ENCODE measurements at regions not wholly inside any gene's neighbourhood (a gene's known extent, or its start where the extent isn't known, plus 50 kb on each side); places are given as distances from the start of the nearest gene placed in this dataset.

GRCh38 chr5:20470997-20471396 is 483.0 kb upstream of the CDH18 start:
- FAIRE-seq (no peak), DNase-seq (ENCODE audit: low read depth) (no peak)
- no peaks in the 10 kb centered on the region for H3K36me3 ChIP-seq (ENCODE audit: insufficient read depth, low read length)
- H3K27ac ChIP-seq (ENCODE audit: low read depth, low read length): no peak overlapping the region
- Mint-ChIP-seq H3K9me3 (ENCODE audit: unreplicated experiment) (no peaks in the 10 kb centered on the region), H3K4me1 (ENCODE audit: low read depth, unreplicated experiment) (no peaks in the 10 kb centered on the region), H3K27ac (ENCODE audit: unreplicated experiment) (no peak overlapping the region), H3K27me3 (ENCODE audit: low read depth, unreplicated experiment) (no peaks in the 10 kb centered on the region), H3K4me3 (ENCODE audit: unreplicated experiment) (no peak overlapping the region), H3K36me3 (ENCODE audit: low read depth, unreplicated experiment) (no peaks in the 10 kb centered on the region)
- no peak overlapping the region for H3K4me2 ChIP-seq (ENCODE audit: low read length)
- TF ChIP-seq, protein P1, sequence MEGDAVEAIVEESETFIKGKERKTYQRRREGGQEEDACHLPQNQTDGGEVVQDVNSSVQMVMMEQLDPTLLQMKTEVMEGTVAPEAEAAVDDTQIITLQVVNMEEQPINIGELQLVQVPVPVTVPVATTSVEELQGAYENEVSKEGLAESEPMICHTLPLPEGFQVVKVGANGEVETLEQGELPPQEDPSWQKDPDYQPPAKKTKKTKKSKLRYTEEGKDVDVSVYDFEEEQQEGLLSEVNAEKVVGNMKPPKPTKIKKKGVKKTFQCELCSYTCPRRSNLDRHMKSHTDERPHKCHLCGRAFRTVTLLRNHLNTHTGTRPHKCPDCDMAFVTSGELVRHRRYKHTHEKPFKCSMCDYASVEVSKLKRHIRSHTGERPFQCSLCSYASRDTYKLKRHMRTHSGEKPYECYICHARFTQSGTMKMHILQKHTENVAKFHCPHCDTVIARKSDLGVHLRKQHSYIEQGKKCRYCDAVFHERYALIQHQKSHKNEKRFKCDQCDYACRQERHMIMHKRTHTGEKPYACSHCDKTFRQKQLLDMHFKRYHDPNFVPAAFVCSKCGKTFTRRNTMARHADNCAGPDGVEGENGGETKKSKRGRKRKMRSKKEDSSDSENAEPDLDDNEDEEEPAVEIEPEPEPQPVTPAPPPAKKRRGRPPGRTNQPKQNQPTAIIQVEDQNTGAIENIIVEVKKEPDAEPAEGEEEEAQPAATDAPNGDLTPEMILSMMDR (IDR thresholded peaks at IDR 0.05; ENCODE audit: insufficient read depth, low read depth, low read length): no peak
- TF ChIP-seq EZH2 (IDR thresholded peaks at IDR 0.05; ENCODE audit: insufficient read depth, low read length): no peak
- H3K9ac ChIP-seq (ENCODE audit: low read length): no peak overlapping the region
- H3K9me3 ChIP-seq (ENCODE audit: insufficient read depth, low read depth, low read length): no peaks in the 10 kb centered on the region
- no peak overlapping the region for H3K4me3 ChIP-seq (ENCODE audit: insufficient read depth, low read depth, low read length)
- H3K79me2 ChIP-seq (ENCODE audit: insufficient read depth, low read length): no peaks in the 10 kb centered on the region
- H4K20me1 ChIP-seq (ENCODE audit: insufficient read depth, low read length): no peaks in the 10 kb centered on the region
- H3K27me3 ChIP-seq (ENCODE audit: insufficient read depth, low read length): no peaks in the 10 kb centered on the region
- H2AFZ ChIP-seq (ENCODE audit: low read depth, low read length): no peak overlapping the region
- H3K4me1 ChIP-seq (ENCODE audit: insufficient read depth, low read length): no peaks in the 10 kb centered on the region

DNA sequence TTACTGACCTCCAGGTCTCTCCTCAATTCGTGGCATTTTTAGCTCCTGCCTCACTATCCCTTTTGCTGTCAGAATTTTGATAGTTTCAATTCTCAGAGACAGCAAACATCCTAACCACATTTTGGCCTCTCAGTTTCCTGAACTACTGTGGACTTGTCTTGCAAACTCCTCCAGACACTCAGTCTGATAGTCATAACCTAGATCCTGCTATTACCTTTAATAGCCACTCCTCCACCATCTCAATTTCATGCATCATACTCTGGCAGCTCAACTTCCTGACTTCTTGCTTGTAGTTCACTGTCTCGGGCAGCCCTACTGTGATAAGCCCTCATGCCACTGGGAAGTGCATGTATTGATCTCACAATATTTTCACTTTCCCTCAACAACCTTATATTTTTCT is 481.8 kb upstream of the CDH18 start:
- no peaks in the 10 kb centered on the region for H3K4me1 Mint-ChIP-seq (ENCODE audit: low read depth, unreplicated experiment)
- H4K20me1 ChIP-seq (ENCODE audit: insufficient read depth, low read length): no peaks in the 10 kb centered on the region
- H3K79me2 ChIP-seq (ENCODE audit: insufficient read depth, low read length): no peaks in the 10 kb centered on the region
- H3K4me1 ChIP-seq (ENCODE audit: insufficient read depth, low read length): no peaks in the 10 kb centered on the region
- no peaks in the 10 kb centered on the region for H3K9me3 Mint-ChIP-seq (ENCODE audit: unreplicated experiment)
- no peak for FAIRE-seq
- no peaks in the 10 kb centered on the region for H3K27me3 Mint-ChIP-seq (ENCODE audit: low read depth, unreplicated experiment)
- H3K9ac ChIP-seq (ENCODE audit: low read length): no peak overlapping the region
- no peaks in the 10 kb centered on the region for H3K27me3 ChIP-seq (ENCODE audit: insufficient read depth, low read length)
- H3K27ac Mint-ChIP-seq (ENCODE audit: unreplicated experiment): no peak overlapping the region
- DNase-seq (ENCODE audit: low read depth): no peak
- no peaks in the 10 kb centered on the region for H3K36me3 ChIP-seq (ENCODE audit: insufficient read depth, low read length)
- H3K4me3 Mint-ChIP-seq (ENCODE audit: unreplicated experiment): no peak overlapping the region
- H3K4me3 ChIP-seq (ENCODE audit: insufficient read depth, low read depth, low read length): no peak overlapping the region
- no peaks in the 10 kb centered on the region for H3K9me3 ChIP-seq (ENCODE audit: insufficient read depth, low read depth, low read length)
- TF ChIP-seq, protein P1 (IDR thresholded peaks at IDR 0.05; ENCODE audit: insufficient read depth, low read depth, low read length): no peak
- TF ChIP-seq EZH2 (IDR thresholded peaks at IDR 0.05; ENCODE audit: insufficient read depth, low read length): no peak
- no peak overlapping the region for H3K4me2 ChIP-seq (ENCODE audit: low read length)
- H3K36me3 Mint-ChIP-seq (ENCODE audit: low read depth, unreplicated experiment): no peaks in the 10 kb centered on the region
- H2AFZ ChIP-seq (ENCODE audit: low read depth, low read length): no peak overlapping the region
- H3K27ac ChIP-seq (ENCODE audit: low read depth, low read length): no peak overlapping the region

DNA sequence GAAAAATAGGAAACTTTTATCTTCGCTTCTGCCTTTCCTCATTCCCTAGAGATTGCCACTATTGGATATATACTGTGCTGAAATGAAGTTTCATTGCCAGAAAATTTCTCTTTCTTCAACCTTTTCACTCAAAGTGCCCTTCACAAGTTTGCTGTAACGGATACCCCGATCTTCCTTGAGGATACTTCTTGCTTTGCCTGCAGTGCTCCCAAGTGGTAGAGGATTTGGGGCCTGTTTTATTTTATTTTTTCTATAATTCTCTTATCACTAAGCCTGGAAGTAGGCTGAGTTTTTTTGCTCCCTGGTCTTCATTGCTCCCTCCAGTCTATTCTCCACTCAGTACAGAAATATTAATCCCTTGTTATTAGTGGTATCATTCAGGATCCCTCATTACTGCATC is 481.4 kb upstream of the CDH18 start:
- Histone ChIP-seq H3K4me1 (ENCODE audit: insufficient read depth, low read length) (no peaks in the 10 kb centered on the region), H3K27ac (ENCODE audit: low read depth, low read length) (no peak overlapping the region), H3K79me2 (ENCODE audit: insufficient read depth, low read length) (no peaks in the 10 kb centered on the region), H3K36me3 (ENCODE audit: insufficient read depth, low read length) (no peaks in the 10 kb centered on the region), H3K9me3 (ENCODE audit: insufficient read depth, low read depth, low read length) (no peaks in the 10 kb centered on the region), H3K9ac (ENCODE audit: low read length) (no peak overlapping the region), H3K4me3 (ENCODE audit: insufficient read depth, low read depth, low read length) (no peak overlapping the region), H3K4me2 (ENCODE audit: low read length) (no peak overlapping the region), H4K20me1 (ENCODE audit: insufficient read depth, low read length) (no peaks in the 10 kb centered on the region), H2AFZ (ENCODE audit: low read depth, low read length) (no peak overlapping the region), H3K27me3 (ENCODE audit: insufficient read depth, low read length) (no peaks in the 10 kb centered on the region)
- H3K27me3 Mint-ChIP-seq (ENCODE audit: low read depth, unreplicated experiment): no peaks in the 10 kb centered on the region
- H3K4me3 Mint-ChIP-seq (ENCODE audit: unreplicated experiment): no peak overlapping the region
- no peak overlapping the region for H3K27ac Mint-ChIP-seq (ENCODE audit: unreplicated experiment)
- no peak for TF ChIP-seq EZH2 (IDR thresholded peaks at IDR 0.05; ENCODE audit: insufficient read depth, low read length)
- TF ChIP-seq, protein P1 (IDR thresholded peaks at IDR 0.05; ENCODE audit: insufficient read depth, low read depth, low read length): no peak
- DNase-seq (ENCODE audit: low read depth): no peak
- H3K36me3 Mint-ChIP-seq (ENCODE audit: low read depth, unreplicated experiment): no peaks in the 10 kb centered on the region
- no peaks in the 10 kb centered on the region for H3K4me1 Mint-ChIP-seq (ENCODE audit: low read depth, unreplicated experiment)
- no peak for FAIRE-seq
- H3K9me3 Mint-ChIP-seq (ENCODE audit: unreplicated experiment): no peaks in the 10 kb centered on the region
